Gastrocnemius medialis (tissue), 4 donors: ENCODE measurements at regions not wholly inside any gene's neighbourhood (a gene's known extent, or its start where the extent isn't known, plus 50 kb on each side); places are given as distances from the start of the nearest gene placed in this dataset.

Experiments used
- ATAC-seq, 2 donors: fragments of 150-250 bp; one replicate each; pipeline ENCODE4 v1.9.1; 2016
- DNase-seq, 2 donors: peaks; one replicate each; pipeline ENCODE4 v3.0.0-alpha.2; 2019
- H3K27ac ChIP-seq, 4 donors: fragments of 200-600 bp; sonication (generic); 1 replicate in 1 of 4; 2 replicates in 3 of 4; pipeline ENCODE4 v1.5.1; 2016 to 2018; ENCODE audit warnings: mild to moderate bottlenecking in 2 of 4, moderate library complexity in 1 of 4
- H3K27me3 ChIP-seq, 3 donors: fragments of 200-600 bp; sonication (generic) in 2 of 3; 1 replicate in 1 of 3; 2 replicates in 2 of 3; pipeline versions ENCODE4 v1.5.1 to v1.6.0; 2016 to 2019; ENCODE audit warnings: mild to moderate bottlenecking in 1 of 3, moderate library complexity in 1 of 3
- H3K36me3 ChIP-seq, 2 donors: fragments of 200-600 bp; sonication (generic) in 1 of 2; one replicate each; pipeline ENCODE4 v1.5.1; 2017 to 2018
- H3K4me1 ChIP-seq, 2 donors: fragments of 200-600 bp; sonication (generic) in 1 of 2; one replicate each; pipeline ENCODE4 v1.5.1; 2016 to 2017; ENCODE audit warnings: mild to moderate bottlenecking in 2 of 2
- H3K4me3 ChIP-seq, 4 donors: fragments of 200-600 bp; sonication (generic) in 3 of 4; 1 replicate in 1 of 4; 2 replicates in 3 of 4; pipeline ENCODE4 v1.5.1; 2016 to 2019; ENCODE audit warnings: mild to moderate bottlenecking in 2 of 4
- H3K9me3 ChIP-seq, 3 donors: fragments of 200-600 bp; sonication (generic) in 2 of 3; 1 replicate in 1 of 3; 2 replicates in 2 of 3; pipeline ENCODE4 v1.5.1; 2016 to 2019
- POLR2A ChIP-seq, 2 donors: fragments of 450-650 bp; IDR thresholded peaks; one replicate each; pipeline ENCODE4 v1.6.1; 2017; ENCODE audit warnings: antibody characterized with exemption in 2 of 2, mild to moderate bottlenecking in 2 of 2, moderate library complexity in 2 of 2
- in situ Hi-C, 4 donors: fragments of 200-750 bp; cut with MboI; loops; one replicate each; pipeline versions ENCODE4 v1.15.0 to v1.8.0; 2017; ENCODE audit warnings: low sequenced_read_pairs in 4 of 4
- intact Hi-C: fragments of 100-400 bp; cut with DNase I; formaldehyde crosslinking; loops from one replicate; pipeline ENCODE4 v1.15.1; 2023; ENCODE audit warnings: low total_unique reads
- TF ChIP-seq, protein P1 (sequence below), 5 experiments: fragments of 450-650 bp in 3 of 5; fragments of 200-600 bp in 2 of 5; sonication (generic) in 2 of 5; IDR thresholded peaks in 4 of 5; conservative IDR thresholded peaks in 1 of 5; 1 replicate in 4 of 5; 2 replicates in 1 of 5; pipeline ENCODE4 v1.5.1; 2016 to 2019; ENCODE audit warnings: antibody characterized with exemption in 5 of 5, mild to moderate bottlenecking in 3 of 5, moderate library complexity in 3 of 5

DNA sequence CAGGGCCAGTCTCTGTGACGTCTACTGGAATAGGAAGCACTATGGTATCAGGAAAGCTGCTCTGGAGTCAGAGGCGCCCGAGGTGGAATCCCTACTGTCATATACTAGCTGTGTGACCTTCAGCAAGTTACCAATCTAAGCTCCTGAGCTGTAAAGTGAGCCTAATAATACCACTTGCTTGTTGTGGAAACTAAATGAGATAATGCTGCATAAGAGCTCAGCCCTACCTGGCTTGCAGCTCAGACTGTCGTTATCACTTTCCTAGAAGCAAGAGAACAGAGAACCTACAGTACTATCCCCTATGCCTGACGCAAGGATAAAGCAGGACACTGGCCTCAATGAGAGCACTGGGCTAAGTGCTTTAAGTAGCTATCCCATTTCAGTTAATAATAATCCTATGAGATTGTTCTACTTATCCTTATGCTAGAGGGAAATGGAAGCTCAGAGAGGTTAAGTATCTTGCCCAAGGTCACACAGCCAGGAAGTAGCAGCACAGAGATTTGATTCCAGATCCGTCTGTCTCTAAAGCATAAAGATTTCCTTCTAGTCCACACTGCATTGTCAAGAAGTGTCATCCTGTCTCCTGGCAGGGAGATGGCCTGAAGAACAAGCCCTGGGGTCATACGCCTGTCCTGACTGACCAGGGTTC lies 195.2 kb downstream of the TLE3 start:
- no peak for TF ChIP-seq POLR2A (IDR thresholded peaks at IDR 0.05)
- TF ChIP-seq, protein P1, sequence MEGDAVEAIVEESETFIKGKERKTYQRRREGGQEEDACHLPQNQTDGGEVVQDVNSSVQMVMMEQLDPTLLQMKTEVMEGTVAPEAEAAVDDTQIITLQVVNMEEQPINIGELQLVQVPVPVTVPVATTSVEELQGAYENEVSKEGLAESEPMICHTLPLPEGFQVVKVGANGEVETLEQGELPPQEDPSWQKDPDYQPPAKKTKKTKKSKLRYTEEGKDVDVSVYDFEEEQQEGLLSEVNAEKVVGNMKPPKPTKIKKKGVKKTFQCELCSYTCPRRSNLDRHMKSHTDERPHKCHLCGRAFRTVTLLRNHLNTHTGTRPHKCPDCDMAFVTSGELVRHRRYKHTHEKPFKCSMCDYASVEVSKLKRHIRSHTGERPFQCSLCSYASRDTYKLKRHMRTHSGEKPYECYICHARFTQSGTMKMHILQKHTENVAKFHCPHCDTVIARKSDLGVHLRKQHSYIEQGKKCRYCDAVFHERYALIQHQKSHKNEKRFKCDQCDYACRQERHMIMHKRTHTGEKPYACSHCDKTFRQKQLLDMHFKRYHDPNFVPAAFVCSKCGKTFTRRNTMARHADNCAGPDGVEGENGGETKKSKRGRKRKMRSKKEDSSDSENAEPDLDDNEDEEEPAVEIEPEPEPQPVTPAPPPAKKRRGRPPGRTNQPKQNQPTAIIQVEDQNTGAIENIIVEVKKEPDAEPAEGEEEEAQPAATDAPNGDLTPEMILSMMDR (IDR thresholded peaks at IDR 0.05 in 4 of 5, conservative IDR thresholded peaks at IDR 0.05 in 1 of 5) = no peak
- in situ Hi-C loops (no loop called here), intact Hi-C loops (no loop called here)
- no peak overlapping the region for H3K4me3 ChIP-seq
- H3K9me3 ChIP-seq = no peaks in the 10 kb centered on the region
- DNase-seq (no peak), ATAC-seq (no peak)
- no peaks in the 10 kb centered on the region for H3K36me3 ChIP-seq
- no peaks in the 10 kb centered on the region for H3K4me1 ChIP-seq
- no peak overlapping the region for H3K27ac ChIP-seq
- no peaks in the 10 kb centered on the region for H3K27me3 ChIP-seq

DNA sequence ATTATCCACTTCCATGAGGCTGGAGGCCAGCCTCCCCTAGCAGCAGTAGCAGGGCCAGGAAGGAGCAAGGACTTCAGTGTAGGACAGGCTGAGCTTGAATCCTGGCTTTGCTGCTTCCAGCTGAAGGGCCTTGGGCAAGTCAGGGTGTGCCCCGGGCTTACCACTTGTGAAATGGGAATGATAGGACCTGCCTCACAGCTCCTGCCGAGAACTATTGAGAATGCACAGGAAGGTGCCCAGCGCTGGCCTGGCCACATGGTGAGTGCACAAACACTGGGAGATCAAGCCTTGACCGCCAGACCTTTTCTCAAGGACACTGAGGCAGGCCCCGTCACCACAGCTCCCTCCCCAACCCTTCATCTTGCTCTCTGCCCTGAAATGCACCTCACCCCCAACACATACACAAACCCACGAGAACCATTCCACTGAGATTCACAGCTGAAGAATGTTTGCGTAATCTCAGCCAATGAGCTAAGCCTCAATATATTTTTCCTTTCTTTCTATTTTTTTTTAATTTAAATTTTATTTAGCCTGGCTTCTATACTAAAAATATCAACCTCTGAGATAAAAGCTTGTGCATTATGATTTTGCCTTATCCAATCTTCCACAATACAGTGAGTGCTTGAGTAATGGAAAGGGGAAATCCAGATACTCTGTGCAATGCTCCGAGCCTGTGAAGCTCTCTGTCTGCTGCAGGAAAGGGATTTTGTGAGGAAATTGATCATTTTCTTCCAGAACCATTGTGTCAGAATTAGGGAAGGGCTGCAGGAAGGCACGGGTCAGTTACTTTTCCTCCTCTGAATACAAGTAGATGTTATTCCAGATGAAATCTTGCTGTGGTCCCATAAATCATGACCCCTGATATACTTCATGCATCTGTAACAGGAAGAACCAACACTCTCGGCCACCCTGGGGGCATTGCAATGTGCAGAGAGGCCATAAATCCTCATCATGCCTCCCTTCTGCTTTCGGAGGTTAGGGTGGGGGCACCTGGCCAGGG lies 193.9 kb downstream of the TLE3 start:
- H3K27ac ChIP-seq = no peak overlapping the region
- no peaks in the 10 kb centered on the region for H3K9me3 ChIP-seq
- H3K36me3 ChIP-seq = no peaks in the 10 kb centered on the region
- intact Hi-C loops = no loop called here
- in situ Hi-C loops = no loop called here
- H3K4me3 ChIP-seq = no peak overlapping the region
- ATAC-seq (no peak), DNase-seq (no peak)
- no peaks in the 10 kb centered on the region for H3K4me1 ChIP-seq
- TF ChIP-seq, protein P1 (IDR thresholded peaks at IDR 0.05 in 4 of 5, conservative IDR thresholded peaks at IDR 0.05 in 1 of 5) = no peak
- no peak for TF ChIP-seq POLR2A (IDR thresholded peaks at IDR 0.05)
- no peaks in the 10 kb centered on the region for H3K27me3 ChIP-seq

DNA sequence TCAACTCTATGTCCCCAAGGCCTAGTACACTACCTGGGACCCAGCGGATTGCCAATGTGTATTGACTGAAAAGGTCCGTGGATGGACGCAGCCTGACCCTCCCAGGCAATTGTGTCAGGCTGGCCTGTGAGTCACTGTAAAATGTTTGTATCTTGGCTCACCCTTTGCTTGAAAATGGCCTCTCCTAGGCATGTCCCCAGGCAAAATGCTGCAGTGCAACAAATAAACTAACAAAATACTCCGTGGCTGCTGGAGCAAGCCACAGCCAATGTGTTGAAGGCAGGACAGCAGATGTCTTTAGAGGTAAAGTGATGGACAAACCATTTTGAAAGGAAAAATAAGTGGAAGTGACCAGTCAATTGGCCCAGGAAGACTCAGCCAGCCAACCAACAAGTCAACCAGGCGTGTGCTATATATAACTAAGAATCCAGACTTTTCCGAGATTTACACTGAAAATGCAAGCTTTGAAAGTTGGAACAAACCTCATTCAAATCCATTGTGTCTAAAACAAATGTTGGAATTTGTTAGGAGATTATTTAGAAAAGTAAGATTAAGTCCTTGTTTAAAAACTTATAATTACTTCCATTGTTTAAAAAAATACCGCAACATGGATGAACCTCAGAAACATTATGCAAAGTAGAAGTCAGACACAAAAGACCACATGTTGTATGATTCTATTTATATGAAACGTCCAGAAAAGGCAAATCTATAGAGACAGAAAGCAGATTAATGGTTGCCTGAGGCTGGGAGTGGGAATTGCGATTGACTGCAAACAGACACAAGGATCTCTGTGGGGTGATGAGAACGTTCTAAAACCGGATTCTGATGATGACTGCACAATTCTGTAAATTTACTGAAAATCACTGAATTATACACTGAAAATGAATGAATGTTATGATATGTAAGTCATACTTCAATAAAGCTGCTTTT lies 191.2 kb downstream of the TLE3 start:
- H3K36me3 ChIP-seq = no peaks in the 10 kb centered on the region
- DNase-seq (no peak), ATAC-seq (no peak)
- H3K27me3 ChIP-seq = no peaks in the 10 kb centered on the region
- no peak overlapping the region for H3K4me3 ChIP-seq
- in situ Hi-C loops (no loop called here), intact Hi-C loops (no loop called here)
- H3K27ac ChIP-seq = no peak overlapping the region
- no peaks in the 10 kb centered on the region for H3K9me3 ChIP-seq
- no peak for TF ChIP-seq POLR2A (IDR thresholded peaks at IDR 0.05)
- TF ChIP-seq, protein P1 (IDR thresholded peaks at IDR 0.05 in 4 of 5, conservative IDR thresholded peaks at IDR 0.05 in 1 of 5) = no peak
- H3K4me1 ChIP-seq = no peaks in the 10 kb centered on the region

DNA sequence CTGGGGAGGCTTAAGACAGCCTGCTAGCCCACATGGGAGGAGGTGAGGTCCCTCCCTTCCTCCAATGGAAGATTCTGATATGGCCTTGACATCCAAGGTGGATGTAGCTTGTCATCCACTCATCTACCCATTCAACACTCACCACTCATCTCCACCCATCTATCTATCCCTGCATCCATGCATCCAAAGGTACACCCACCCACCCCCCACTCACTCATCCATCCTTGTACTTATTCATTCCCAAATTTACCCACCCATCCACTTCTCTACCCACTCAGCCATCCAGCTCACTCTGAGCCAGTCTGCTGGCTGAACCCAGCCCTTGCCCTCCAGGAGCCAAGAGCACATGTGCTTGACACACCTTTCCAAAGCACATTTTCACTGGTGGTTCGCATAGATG lies 189.7 kb downstream of the TLE3 start:
- ATAC-seq (no peak), DNase-seq (no peak)
- Histone ChIP-seq H3K36me3 (no peaks in the 10 kb centered on the region), H3K9me3 (no peaks in the 10 kb centered on the region), H3K4me3 (no peak overlapping the region), H3K4me1 (no peaks in the 10 kb centered on the region), H3K27ac (no peak overlapping the region), H3K27me3 (no peaks in the 10 kb centered on the region)
- no peak for TF ChIP-seq POLR2A (IDR thresholded peaks at IDR 0.05)
- intact Hi-C loops = no loop called here
- in situ Hi-C loops = no loop called here
